Skin epidermis (tissue), 12 donors: ENCODE measurements at regions not wholly inside any gene's neighbourhood (a gene's known extent, or its start where the extent isn't known, plus 50 kb on each side); places are given as distances from the start of the nearest gene placed in this dataset.

Source experiments
- H3K27ac ChIP-seq, 21 experiments: fragments of 200-600 bp; sonication (generic) in 11 of 21; one replicate each; pipeline ENCODE4 v1.5.0; 2020; ENCODE audit warnings: mild to moderate bottlenecking in 3 of 21, inconsistent platforms in 2 of 21, moderate library complexity in 2 of 21
- H3K4me3 ChIP-seq, 7 experiments: fragments of 200-600 bp; sonication (generic) in 2 of 7; one replicate each; pipeline ENCODE4 v1.5.0; 2020; ENCODE audit warnings: inconsistent platforms in 2 of 7, mild to moderate bottlenecking in 2 of 7, moderate library complexity in 1 of 7

GRCh38 chr2:51650769-51651168, 618.8 kb upstream of the NRXN1 start:
- Histone ChIP-seq H3K27ac (no peak overlapping the region), H3K4me3 (no peak overlapping the region)

GRCh38 chr2:51649366-51649765, 617.4 kb upstream of the NRXN1 start:
- no peak overlapping the region for H3K4me3 ChIP-seq
- H3K27ac ChIP-seq = no peak overlapping the region

- H3K4me3 ChIP-seq = no peak overlapping the region
- H3K27ac ChIP-seq = no peak overlapping the region
Observed at GRCh38 chr2:51638811-51639210, 606.9 kb upstream of the NRXN1 start.

- H3K27ac ChIP-seq = no peak overlapping the region
- no peak overlapping the region for H3K4me3 ChIP-seq
Observed at GRCh38 chr2:51633073-51633472, 601.1 kb upstream of the NRXN1 start.

DNA sequence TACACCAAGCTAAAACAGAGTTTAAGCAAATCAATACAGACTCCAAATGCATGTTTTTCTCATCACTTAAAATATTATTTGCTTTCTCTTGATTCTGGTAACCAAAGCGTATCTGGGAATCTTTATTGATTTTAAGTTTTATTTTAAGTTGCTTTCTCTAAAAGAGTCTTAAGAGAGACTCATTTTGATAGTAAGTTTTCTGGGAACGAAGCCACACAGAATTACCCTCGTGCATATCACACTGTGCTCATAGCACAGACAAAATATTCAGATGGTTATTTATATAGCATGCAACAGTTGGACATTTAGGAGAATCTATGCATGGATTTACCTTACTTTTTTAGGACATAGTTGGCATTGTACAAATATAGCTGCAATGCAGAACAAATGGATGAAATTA, 597.5 kb upstream of the NRXN1 start:
- Histone ChIP-seq H3K27ac (no peak overlapping the region), H3K4me3 (no peak overlapping the region)

DNA sequence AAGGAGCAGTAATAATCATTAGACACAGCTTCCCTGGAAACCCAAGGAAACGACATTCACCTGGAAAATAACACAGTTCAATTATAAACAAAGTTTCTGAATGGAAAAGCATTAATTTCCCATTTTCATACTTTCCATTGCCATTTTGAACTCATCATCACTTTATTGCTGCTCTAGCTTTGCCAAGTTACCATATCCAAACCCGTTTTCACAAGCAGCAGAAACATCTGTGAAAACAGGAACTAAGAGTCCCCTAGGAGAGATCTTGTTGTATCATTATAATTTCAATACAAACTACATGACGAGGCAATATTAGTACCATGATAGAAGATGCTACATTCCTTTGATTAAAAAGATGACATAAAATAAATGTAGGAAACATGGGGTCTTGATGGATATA, 597.0 kb upstream of the NRXN1 start:
- H3K27ac ChIP-seq = no peak overlapping the region
- H3K4me3 ChIP-seq = no peak overlapping the region

GRCh38 chr2:51624995-51625394, 593.1 kb upstream of the NRXN1 start:
- no peak overlapping the region for H3K27ac ChIP-seq
- no peak overlapping the region for H3K4me3 ChIP-seq

- Histone ChIP-seq H3K27ac (no peak overlapping the region), H3K4me3 (no peak overlapping the region)
Observed at GRCh38 chr2:51620796-51621195, 588.9 kb upstream of the NRXN1 start.

GRCh38 chr2:51619961-51620360, 588.0 kb upstream of the NRXN1 start:
- no peak overlapping the region for H3K27ac ChIP-seq
- no peak overlapping the region for H3K4me3 ChIP-seq

DNA sequence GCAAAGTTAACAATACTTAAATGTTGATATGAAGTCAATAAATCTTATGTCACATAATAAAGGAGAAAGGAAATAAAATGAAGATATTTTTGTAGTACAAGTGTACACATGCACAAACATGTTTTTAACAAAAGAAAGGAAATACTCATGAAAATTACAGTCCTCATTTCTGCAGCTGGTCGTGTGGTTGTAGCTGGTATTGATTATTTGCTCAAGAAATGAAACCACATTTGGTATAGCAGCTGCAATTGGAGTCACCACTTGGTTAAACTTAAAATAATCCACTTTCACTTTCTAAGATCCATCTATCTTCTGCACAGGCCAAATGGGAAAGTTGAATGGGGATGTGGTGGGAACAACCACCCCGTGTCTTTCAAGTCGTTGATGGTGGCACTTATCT, 580.5 kb upstream of the NRXN1 start:
- Histone ChIP-seq H3K27ac (no peak overlapping the region), H3K4me3 (no peak overlapping the region)

DNA sequence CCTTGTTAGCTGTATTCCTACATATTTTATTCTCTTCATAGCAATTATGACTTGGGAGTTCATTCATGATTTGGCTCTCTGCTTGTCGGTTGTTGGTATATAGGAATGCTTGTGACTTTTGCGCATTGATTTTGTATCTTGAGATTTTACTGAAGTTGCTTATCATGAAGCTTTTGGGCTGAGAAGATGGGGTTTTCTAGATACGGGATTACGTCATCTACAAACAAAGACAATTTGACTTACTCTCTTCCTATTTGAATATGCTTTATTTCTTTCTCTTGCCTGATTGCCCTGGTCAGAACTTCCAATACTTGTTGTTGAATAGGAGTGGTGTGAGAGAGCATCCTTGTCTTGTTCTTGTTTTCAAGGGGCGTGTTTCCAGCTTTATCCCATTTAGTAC, 569.8 kb upstream of the NRXN1 start:
- no peak overlapping the region for H3K4me3 ChIP-seq
- H3K27ac ChIP-seq = no peak overlapping the region

DNA sequence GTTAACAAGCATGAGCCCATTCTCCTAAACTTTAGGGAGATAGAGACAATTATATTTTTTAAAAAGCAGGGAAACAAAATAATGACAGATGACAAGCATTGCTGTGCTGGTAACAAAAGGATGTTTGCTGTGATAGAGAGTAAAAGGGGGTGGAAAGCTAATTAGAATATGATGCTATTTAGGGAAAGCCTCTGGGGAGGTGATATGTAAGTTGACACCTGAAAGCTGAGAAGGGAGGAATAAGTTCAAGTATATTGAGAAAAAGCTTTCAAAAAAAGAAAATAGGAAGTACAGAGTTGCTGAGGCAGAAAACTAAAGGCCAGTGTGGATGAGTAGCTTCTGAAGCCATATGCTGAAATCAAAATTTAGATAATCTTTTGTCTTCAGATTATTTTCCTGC, 565.2 kb upstream of the NRXN1 start:
- no peak overlapping the region for H3K27ac ChIP-seq
- H3K4me3 ChIP-seq = no peak overlapping the region

- H3K4me3 ChIP-seq = no peak overlapping the region
- H3K27ac ChIP-seq = no peak overlapping the region
Observed at GRCh38 chr2:51595836-51596235, 563.9 kb upstream of the NRXN1 start.

- Histone ChIP-seq H3K27ac (no peak overlapping the region), H3K4me3 (no peak overlapping the region)
Observed at GRCh38 chr2:51581636-51582267, 549.8 kb upstream of the NRXN1 start.

GRCh38 chr2:51579412-51579811, 547.5 kb upstream of the NRXN1 start:
- Histone ChIP-seq H3K4me3 (no peak overlapping the region), H3K27ac (no peak overlapping the region)

GRCh38 chr2:51575181-51575580, 543.2 kb upstream of the NRXN1 start:
- no peak overlapping the region for H3K27ac ChIP-seq
- no peak overlapping the region for H3K4me3 ChIP-seq

- Histone ChIP-seq H3K27ac (no peak overlapping the region), H3K4me3 (no peak overlapping the region)
Observed at GRCh38 chr2:51559026-51559425, 527.1 kb upstream of the NRXN1 start.

- H3K27ac ChIP-seq = no peak overlapping the region
- H3K4me3 ChIP-seq = no peak overlapping the region
Observed at GRCh38 chr2:51553476-51553875, 521.5 kb upstream of the NRXN1 start.

DNA sequence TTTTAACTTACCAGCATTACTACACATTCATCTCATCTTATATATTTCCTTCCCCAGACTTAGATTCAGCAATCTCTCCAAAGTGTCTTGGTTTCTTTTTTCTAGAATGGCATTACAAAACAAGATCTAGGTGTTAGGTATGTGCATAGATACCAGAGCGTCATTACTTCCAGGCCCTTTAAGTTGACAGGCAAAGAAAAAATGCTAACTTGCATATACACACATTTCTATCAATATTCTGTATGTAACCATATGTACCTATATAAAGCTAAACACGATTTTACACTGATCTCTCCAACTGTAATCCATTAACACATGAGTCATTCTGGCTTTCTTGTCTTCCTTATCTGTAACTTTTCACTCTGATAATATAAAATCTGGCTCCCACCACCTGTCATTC, 503.8 kb upstream of the NRXN1 start:
- no peak overlapping the region for H3K27ac ChIP-seq
- H3K4me3 ChIP-seq = no peak overlapping the region

GRCh38 chr2:51534166-51534565, 502.2 kb upstream of the NRXN1 start:
- H3K27ac ChIP-seq = no peak overlapping the region
- H3K4me3 ChIP-seq = no peak overlapping the region

DNA sequence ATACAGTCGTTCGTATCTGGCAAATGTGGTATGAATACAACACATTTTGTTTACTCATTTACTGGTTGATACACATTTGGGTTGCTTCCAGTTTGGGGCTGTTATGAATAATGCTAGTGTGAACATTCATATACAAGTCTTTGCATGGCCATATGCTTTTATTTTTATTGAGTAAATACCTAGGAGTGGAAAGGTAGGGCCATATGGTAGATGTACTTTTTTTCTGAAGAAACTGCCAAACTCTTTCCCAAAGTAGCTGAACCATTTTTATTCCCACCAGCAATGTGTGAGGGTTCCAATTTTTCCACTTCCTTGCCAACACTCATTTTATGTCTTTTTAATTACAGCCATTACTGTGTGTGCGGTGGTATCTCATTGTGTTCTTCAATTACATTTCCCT, 496.2 kb upstream of the NRXN1 start:
- no peak overlapping the region for H3K27ac ChIP-seq
- H3K4me3 ChIP-seq = no peak overlapping the region

GRCh38 chr2:51526766-51527165, 494.8 kb upstream of the NRXN1 start:
- no peak overlapping the region for H3K4me3 ChIP-seq

GRCh38 chr2:51516667-51517066, 484.7 kb upstream of the NRXN1 start:
- Histone ChIP-seq H3K4me3 (no peak overlapping the region), H3K27ac (no peak overlapping the region)

More at GRCh38 chr2:51526766-51527165, 494.8 kb upstream of the NRXN1 start:
- no peak overlapping the region for H3K27ac ChIP-seq
